Liver (tissue), 3 donors: ENCODE measurements at regions not wholly inside any gene's neighbourhood (a gene's known extent, or its start where the extent isn't known, plus 50 kb on each side); places are given as distances from the start of the nearest gene placed in this dataset.

ENCODE experiments used
- FOXA2 ChIP-seq: IDR thresholded peaks from 2 replicates; pipeline ENCODE4 v1.6.1; 2016; ENCODE audit warnings: antibody characterized with exemption
- GABPA ChIP-seq, 2 donors: IDR thresholded peaks in 1 of 2; conservative IDR thresholded peaks in 1 of 2; 2 replicates each; pipeline ENCODE4 v1.6.1; 2016; ENCODE audit warnings: antibody characterized with exemption in 2 of 2, mild to moderate bottlenecking in 1 of 2, moderate library complexity in 1 of 2
- HNF4G ChIP-seq: IDR thresholded peaks from 2 replicates; pipeline ENCODE4 v1.6.1; 2016; ENCODE audit warnings: antibody characterized with exemption
- JUND ChIP-seq, 2 donors: IDR thresholded peaks; 2 replicates each; pipeline ENCODE4 v1.6.1; 2016; ENCODE audit warnings: antibody characterized with exemption in 2 of 2
- RAD21 ChIP-seq, 2 donors: IDR thresholded peaks; 2 replicates each; pipeline ENCODE4 v1.6.1; 2016; ENCODE audit warnings: antibody characterized with exemption in 2 of 2, mild to moderate bottlenecking in 2 of 2
- RXRA ChIP-seq, 2 donors: IDR thresholded peaks; 2 replicates each; pipeline ENCODE4 v1.6.1; 2017 to 2018; ENCODE audit warnings: antibody characterized with exemption in 2 of 2, mild to moderate bottlenecking in 1 of 2
- SP1 ChIP-seq: IDR thresholded peaks from 2 replicates; pipeline ENCODE4 v1.6.1; 2018; ENCODE audit warnings: antibody characterized with exemption, mild to moderate bottlenecking
- TAF1 ChIP-seq: conservative IDR thresholded peaks from 2 replicates; pipeline ENCODE4 v1.6.1; 2016; ENCODE audit warnings: antibody characterized with exemption, mild to moderate bottlenecking
- YY1 ChIP-seq: IDR thresholded peaks from 2 replicates; pipeline ENCODE4 v1.6.1; 2016; ENCODE audit warnings: antibody characterized with exemption, mild to moderate bottlenecking
- TF ChIP-seq, protein P1 (sequence below): fragments of 150-350 bp; IDR thresholded peaks from 2 replicates; pipeline ENCODE4 v1.5.1; 2017; ENCODE audit warnings: improper control_type of control experiment, low read depth, low read length; ENCODE audit not compliant: missing input control
- TF ChIP-seq, protein P2 (sequence below): IDR thresholded peaks from 2 replicates; pipeline ENCODE4 v1.6.1; 2016; ENCODE audit warnings: antibody characterized with exemption
- TF ChIP-seq, protein P3 (sequence below): IDR thresholded peaks from 2 replicates; pipeline ENCODE4 v1.6.1; 2016; ENCODE audit warnings: antibody characterized with exemption, mild to moderate bottlenecking
- donor health status: healthy.
- donor health status: healthy.

DNA sequence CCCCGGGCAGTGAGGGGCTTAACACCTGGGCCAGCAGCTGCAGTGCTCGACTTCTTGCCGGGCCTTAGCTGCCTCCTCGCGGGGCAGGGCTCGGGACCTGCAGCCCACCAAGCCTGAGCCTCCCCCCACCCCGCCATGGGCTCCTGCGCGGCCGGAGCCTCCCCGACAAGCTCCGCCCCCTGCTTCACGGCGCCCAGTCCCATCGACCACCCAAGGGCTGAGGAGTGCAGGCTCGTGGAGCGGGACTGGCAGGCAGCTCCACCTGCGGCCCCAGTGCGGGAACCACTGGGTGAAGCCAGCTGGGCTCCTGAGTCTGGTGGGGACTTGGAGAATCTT is 67.8 kb upstream of the NR5A2 start:
- TF ChIP-seq, protein P1, sequence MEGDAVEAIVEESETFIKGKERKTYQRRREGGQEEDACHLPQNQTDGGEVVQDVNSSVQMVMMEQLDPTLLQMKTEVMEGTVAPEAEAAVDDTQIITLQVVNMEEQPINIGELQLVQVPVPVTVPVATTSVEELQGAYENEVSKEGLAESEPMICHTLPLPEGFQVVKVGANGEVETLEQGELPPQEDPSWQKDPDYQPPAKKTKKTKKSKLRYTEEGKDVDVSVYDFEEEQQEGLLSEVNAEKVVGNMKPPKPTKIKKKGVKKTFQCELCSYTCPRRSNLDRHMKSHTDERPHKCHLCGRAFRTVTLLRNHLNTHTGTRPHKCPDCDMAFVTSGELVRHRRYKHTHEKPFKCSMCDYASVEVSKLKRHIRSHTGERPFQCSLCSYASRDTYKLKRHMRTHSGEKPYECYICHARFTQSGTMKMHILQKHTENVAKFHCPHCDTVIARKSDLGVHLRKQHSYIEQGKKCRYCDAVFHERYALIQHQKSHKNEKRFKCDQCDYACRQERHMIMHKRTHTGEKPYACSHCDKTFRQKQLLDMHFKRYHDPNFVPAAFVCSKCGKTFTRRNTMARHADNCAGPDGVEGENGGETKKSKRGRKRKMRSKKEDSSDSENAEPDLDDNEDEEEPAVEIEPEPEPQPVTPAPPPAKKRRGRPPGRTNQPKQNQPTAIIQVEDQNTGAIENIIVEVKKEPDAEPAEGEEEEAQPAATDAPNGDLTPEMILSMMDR, result no peak
- no peak for TF ChIP-seq TAF1
- TF ChIP-seq FOXA2, result no peak
- no peak for TF ChIP-seq RXRA (IDR thresholded peaks at IDR 0.05)
- TF ChIP-seq RAD21 (IDR thresholded peaks at IDR 0.05), result no peak
- TF ChIP-seq SP1, result no peak
- TF ChIP-seq, protein P2, sequence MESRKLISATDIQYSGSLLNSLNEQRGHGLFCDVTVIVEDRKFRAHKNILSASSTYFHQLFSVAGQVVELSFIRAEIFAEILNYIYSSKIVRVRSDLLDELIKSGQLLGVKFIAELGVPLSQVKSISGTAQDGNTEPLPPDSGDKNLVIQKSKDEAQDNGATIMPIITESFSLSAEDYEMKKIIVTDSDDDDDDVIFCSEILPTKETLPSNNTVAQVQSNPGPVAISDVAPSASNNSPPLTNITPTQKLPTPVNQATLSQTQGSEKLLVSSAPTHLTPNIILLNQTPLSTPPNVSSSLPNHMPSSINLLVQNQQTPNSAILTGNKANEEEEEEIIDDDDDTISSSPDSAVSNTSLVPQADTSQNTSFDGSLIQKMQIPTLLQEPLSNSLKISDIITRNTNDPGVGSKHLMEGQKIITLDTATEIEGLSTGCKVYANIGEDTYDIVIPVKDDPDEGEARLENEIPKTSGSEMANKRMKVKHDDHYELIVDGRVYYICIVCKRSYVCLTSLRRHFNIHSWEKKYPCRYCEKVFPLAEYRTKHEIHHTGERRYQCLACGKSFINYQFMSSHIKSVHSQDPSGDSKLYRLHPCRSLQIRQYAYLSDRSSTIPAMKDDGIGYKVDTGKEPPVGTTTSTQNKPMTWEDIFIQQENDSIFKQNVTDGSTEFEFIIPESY, result no peak
- TF ChIP-seq YY1, result no peak
- TF ChIP-seq GABPA (IDR thresholded peaks at IDR 0.05 in 1 of 2, conservative IDR thresholded peaks at IDR 0.05 in 1 of 2), result no peak
- TF ChIP-seq, protein P3, sequence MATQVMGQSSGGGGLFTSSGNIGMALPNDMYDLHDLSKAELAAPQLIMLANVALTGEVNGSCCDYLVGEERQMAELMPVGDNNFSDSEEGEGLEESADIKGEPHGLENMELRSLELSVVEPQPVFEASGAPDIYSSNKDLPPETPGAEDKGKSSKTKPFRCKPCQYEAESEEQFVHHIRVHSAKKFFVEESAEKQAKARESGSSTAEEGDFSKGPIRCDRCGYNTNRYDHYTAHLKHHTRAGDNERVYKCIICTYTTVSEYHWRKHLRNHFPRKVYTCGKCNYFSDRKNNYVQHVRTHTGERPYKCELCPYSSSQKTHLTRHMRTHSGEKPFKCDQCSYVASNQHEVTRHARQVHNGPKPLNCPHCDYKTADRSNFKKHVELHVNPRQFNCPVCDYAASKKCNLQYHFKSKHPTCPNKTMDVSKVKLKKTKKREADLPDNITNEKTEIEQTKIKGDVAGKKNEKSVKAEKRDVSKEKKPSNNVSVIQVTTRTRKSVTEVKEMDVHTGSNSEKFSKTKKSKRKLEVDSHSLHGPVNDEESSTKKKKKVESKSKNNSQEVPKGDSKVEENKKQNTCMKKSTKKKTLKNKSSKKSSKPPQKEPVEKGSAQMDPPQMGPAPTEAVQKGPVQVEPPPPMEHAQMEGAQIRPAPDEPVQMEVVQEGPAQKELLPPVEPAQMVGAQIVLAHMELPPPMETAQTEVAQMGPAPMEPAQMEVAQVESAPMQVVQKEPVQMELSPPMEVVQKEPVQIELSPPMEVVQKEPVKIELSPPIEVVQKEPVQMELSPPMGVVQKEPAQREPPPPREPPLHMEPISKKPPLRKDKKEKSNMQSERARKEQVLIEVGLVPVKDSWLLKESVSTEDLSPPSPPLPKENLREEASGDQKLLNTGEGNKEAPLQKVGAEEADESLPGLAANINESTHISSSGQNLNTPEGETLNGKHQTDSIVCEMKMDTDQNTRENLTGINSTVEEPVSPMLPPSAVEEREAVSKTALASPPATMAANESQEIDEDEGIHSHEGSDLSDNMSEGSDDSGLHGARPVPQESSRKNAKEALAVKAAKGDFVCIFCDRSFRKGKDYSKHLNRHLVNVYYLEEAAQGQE, result no peak
- TF ChIP-seq JUND (IDR thresholded peaks at IDR 0.05), result no peak
- TF ChIP-seq HNF4G, result no peak
